ENCODE measurements at regions not wholly inside any gene's neighbourhood (a gene's known extent, or its start where the extent isn't known, plus 50 kb on each side); places are given as distances from the start of the nearest gene placed in this dataset.

GRCh38 chr2:238670111-238670585, 177.7 kb upstream of the TWIST2 start:
- Histone ChIP-seq H3K9ac (ENCODE audit: low read depth, low read length) (no peak overlapping the region), H3K4me2 (ENCODE audit: low read length) (no peak overlapping the region), H3K9me3 (replicated peaks; ENCODE audit: low read length) (no peaks in the 10 kb centered on the region), H3K4me3 (ENCODE audit: low read length) (no peak overlapping the region), H3K27me3 (ENCODE audit: control insufficient read depth, insufficient read depth, low read length) (peaks cover 51% of the 10 kb centered on the region), H3K4me1 (ENCODE audit: control insufficient read depth, insufficient read depth, low read length) (no peaks in the 10 kb centered on the region), H3K36me3 (ENCODE audit: insufficient read depth, low read length) (no peaks in the 10 kb centered on the region)

- H3K4me1 ChIP-seq (ENCODE audit: control insufficient read depth, insufficient read depth, low read length) = peaks cover 14% of the 10 kb centered on the region
- H3K9ac ChIP-seq (ENCODE audit: low read depth, low read length) = no peak overlapping the region
- no peaks in the 10 kb centered on the region for H3K36me3 ChIP-seq (ENCODE audit: insufficient read depth, low read length)
- peaks cover 19% of the 10 kb centered on the region for H3K27me3 ChIP-seq (ENCODE audit: control insufficient read depth, insufficient read depth, low read length)
- no peak overlapping the region for H3K4me3 ChIP-seq (ENCODE audit: low read length)
- no peak overlapping the region for H3K4me2 ChIP-seq (ENCODE audit: low read length)
- H3K9me3 ChIP-seq (replicated peaks; ENCODE audit: low read length) = no peaks in the 10 kb centered on the region
Measured at GRCh38 chr2:238682536-238682935, 165.3 kb upstream of the TWIST2 start.

- Histone ChIP-seq H3K36me3 (ENCODE audit: insufficient read depth, low read length) (no peaks in the 10 kb centered on the region), H3K4me2 (ENCODE audit: low read length) (peak overlapping the region; percentile 45), H3K27me3 (ENCODE audit: control insufficient read depth, insufficient read depth, low read length) (peaks cover 25% of the 10 kb centered on the region), H3K9ac (ENCODE audit: low read depth, low read length) (no peak overlapping the region), H3K4me3 (ENCODE audit: low read length) (no peak overlapping the region), H3K9me3 (replicated peaks; ENCODE audit: low read length) (no peaks in the 10 kb centered on the region), H3K4me1 (ENCODE audit: control insufficient read depth, insufficient read depth, low read length) (peaks cover 14% of the 10 kb centered on the region)
Measured at GRCh38 chr2:238684362-238685326, 163.2 kb upstream of the TWIST2 start.

GRCh38 chr2:238685327-238685709, 162.6 kb upstream of the TWIST2 start:
- no peak overlapping the region for H3K4me3 ChIP-seq (ENCODE audit: low read length)
- peaks cover 26% of the 10 kb centered on the region for H3K27me3 ChIP-seq (ENCODE audit: control insufficient read depth, insufficient read depth, low read length)
- H3K9ac ChIP-seq (ENCODE audit: low read depth, low read length) = no peak overlapping the region
- H3K9me3 ChIP-seq (replicated peaks; ENCODE audit: low read length) = no peaks in the 10 kb centered on the region
- no peaks in the 10 kb centered on the region for H3K36me3 ChIP-seq (ENCODE audit: insufficient read depth, low read length)
- peaks cover 14% of the 10 kb centered on the region for H3K4me1 ChIP-seq (ENCODE audit: control insufficient read depth, insufficient read depth, low read length)
- no peak overlapping the region for H3K4me2 ChIP-seq (ENCODE audit: low read length)

- Histone ChIP-seq H3K9ac (ENCODE audit: low read depth, low read length) (no peak overlapping the region), H3K4me1 (ENCODE audit: control insufficient read depth, insufficient read depth, low read length) (peaks cover 14% of the 10 kb centered on the region), H3K4me2 (ENCODE audit: low read length) (no peak overlapping the region), H3K4me3 (ENCODE audit: low read length) (no peak overlapping the region), H3K27me3 (ENCODE audit: control insufficient read depth, insufficient read depth, low read length) (peaks cover 26% of the 10 kb centered on the region), H3K36me3 (ENCODE audit: insufficient read depth, low read length) (no peaks in the 10 kb centered on the region), H3K9me3 (replicated peaks; ENCODE audit: low read length) (no peaks in the 10 kb centered on the region)
Measured at GRCh38 chr2:238685713-238686112, 162.2 kb upstream of the TWIST2 start.

GRCh38 chr2:238686223-238686622, 161.7 kb upstream of the TWIST2 start:
- Histone ChIP-seq H3K9me3 (replicated peaks; ENCODE audit: low read length) (no peaks in the 10 kb centered on the region), H3K4me1 (ENCODE audit: control insufficient read depth, insufficient read depth, low read length) (peaks cover 14% of the 10 kb centered on the region), H3K36me3 (ENCODE audit: insufficient read depth, low read length) (no peaks in the 10 kb centered on the region), H3K4me2 (ENCODE audit: low read length) (no peak overlapping the region), H3K27me3 (ENCODE audit: control insufficient read depth, insufficient read depth, low read length) (peaks cover 23% of the 10 kb centered on the region), H3K9ac (ENCODE audit: low read depth, low read length) (no peak overlapping the region), H3K4me3 (ENCODE audit: low read length) (no peak overlapping the region)

- Histone ChIP-seq H3K9ac (ENCODE audit: low read depth, low read length) (no peak overlapping the region), H3K4me1 (ENCODE audit: control insufficient read depth, insufficient read depth, low read length) (peaks cover 14% of the 10 kb centered on the region)
Measured at GRCh38 chr2:238688193-238689153, 159.4 kb upstream of the TWIST2 start.

GRCh38 chr2:238689331-238689730, 158.6 kb upstream of the TWIST2 start:
- no peaks in the 10 kb centered on the region for H3K36me3 ChIP-seq (ENCODE audit: insufficient read depth, low read length)
- no peak overlapping the region for H3K9ac ChIP-seq (ENCODE audit: low read depth, low read length)
- peaks cover 8% of the 10 kb centered on the region for H3K4me1 ChIP-seq (ENCODE audit: control insufficient read depth, insufficient read depth, low read length)
- no peaks in the 10 kb centered on the region for H3K9me3 ChIP-seq (replicated peaks; ENCODE audit: low read length)
- H3K4me2 ChIP-seq (ENCODE audit: low read length) = no peak overlapping the region
- H3K4me3 ChIP-seq (ENCODE audit: low read length) = no peak overlapping the region
- peaks cover 45% of the 10 kb centered on the region for H3K27me3 ChIP-seq (ENCODE audit: control insufficient read depth, insufficient read depth, low read length)

More at GRCh38 chr2:238688193-238689153, 159.4 kb upstream of the TWIST2 start:
- no peak overlapping the region for H3K4me3 ChIP-seq (ENCODE audit: low read length)
- H3K4me2 ChIP-seq (ENCODE audit: low read length) = no peak overlapping the region
- no peaks in the 10 kb centered on the region for H3K9me3 ChIP-seq (replicated peaks; ENCODE audit: low read length)
- H3K36me3 ChIP-seq (ENCODE audit: insufficient read depth, low read length) = no peaks in the 10 kb centered on the region
- H3K27me3 ChIP-seq (ENCODE audit: control insufficient read depth, insufficient read depth, low read length) = peaks cover 40% of the 10 kb centered on the region

GRCh38 chr2:238689871-238690389, 158.0 kb upstream of the TWIST2 start:
- Histone ChIP-seq H3K4me2 (ENCODE audit: low read length) (no peak overlapping the region), H3K4me3 (ENCODE audit: low read length) (no peak overlapping the region), H3K27me3 (ENCODE audit: control insufficient read depth, insufficient read depth, low read length) (peaks cover 51% of the 10 kb centered on the region), H3K9ac (ENCODE audit: low read depth, low read length) (no peak overlapping the region), H3K4me1 (ENCODE audit: control insufficient read depth, insufficient read depth, low read length) (peaks cover 2% of the 10 kb centered on the region), H3K36me3 (ENCODE audit: insufficient read depth, low read length) (no peaks in the 10 kb centered on the region), H3K9me3 (replicated peaks; ENCODE audit: low read length) (no peaks in the 10 kb centered on the region)

- Histone ChIP-seq H3K4me3 (ENCODE audit: low read length) (no peak overlapping the region), H3K4me1 (ENCODE audit: control insufficient read depth, insufficient read depth, low read length) (no peaks in the 10 kb centered on the region), H3K27me3 (ENCODE audit: control insufficient read depth, insufficient read depth, low read length) (peaks cover 51% of the 10 kb centered on the region)
Measured at GRCh38 chr2:238690511-238690910, 157.4 kb upstream of the TWIST2 start.

More at GRCh38 chr2:238690511-238690910, 157.4 kb upstream of the TWIST2 start:
- Histone ChIP-seq H3K9ac (ENCODE audit: low read depth, low read length) (no peak overlapping the region), H3K4me2 (ENCODE audit: low read length) (no peak overlapping the region), H3K9me3 (replicated peaks; ENCODE audit: low read length) (no peaks in the 10 kb centered on the region), H3K36me3 (ENCODE audit: insufficient read depth, low read length) (no peaks in the 10 kb centered on the region)
